Mesendoderm (in vitro differentiated cells): ENCODE measurements at regions not wholly inside any gene's neighbourhood (a gene's known extent, or its start where the extent isn't known, plus 50 kb on each side); places are given as distances from the start of the nearest gene placed in this dataset.

Experiments
- DNase-seq: peaks from one replicate; pipeline ENCODE4 v3.0.0; 2013
- H2AK5ac ChIP-seq: 2 replicates; pipeline ENCODE4 v1.6.1; 2013; ENCODE audit warnings: low read length, inconsistent platforms
- H2BK120ac ChIP-seq: 2 replicates; pipeline ENCODE4 v1.6.1; 2013; ENCODE audit warnings: low read depth, mild to moderate bottlenecking, low read length, moderate library complexity, mixed read lengths
- H2BK15ac ChIP-seq: replicated peaks from 2 replicates; pipeline ENCODE4 v1.6.1; 2013; ENCODE audit warnings: low read depth, mild to moderate bottlenecking, moderate library complexity
- H2BK5ac ChIP-seq: 2 replicates; pipeline ENCODE4 v1.6.1; 2013; ENCODE audit warnings: low read length, inconsistent platforms
- H3K18ac ChIP-seq: 2 replicates; pipeline ENCODE4 v1.6.1; 2013; ENCODE audit warnings: mild to moderate bottlenecking, low read length, mixed read lengths
- H3K23ac ChIP-seq: one replicate; pipeline ENCODE4 v1.6.1; 2013; ENCODE audit warnings: low read length
- H3K27ac ChIP-seq: 2 replicates; pipeline ENCODE4 v1.5.1; 2013; ENCODE audit warnings: low read depth, mild to moderate bottlenecking, inconsistent platforms, low read length, moderate library complexity
- H3K27me3 ChIP-seq: 2 replicates; pipeline ENCODE4 v1.6.1; 2013; ENCODE audit warnings: low read length, control low read depth, mild to moderate bottlenecking, inconsistent platforms; ENCODE audit not compliant: insufficient read depth, poor library complexity
- H3K36me3 ChIP-seq: 2 replicates; pipeline ENCODE4 v1.6.1; 2013; ENCODE audit warnings: low read length, inconsistent platforms; ENCODE audit not compliant: control insufficient read depth, insufficient read depth
- H3K4ac ChIP-seq: one replicate; pipeline ENCODE4 v1.6.1; 2013; ENCODE audit warnings: low read depth, mild to moderate bottlenecking, low read length, moderate library complexity
- H3K4me1 ChIP-seq: 2 replicates; pipeline ENCODE4 v1.6.1; 2013; ENCODE audit warnings: low read depth, low read length, inconsistent platforms; ENCODE audit not compliant: control insufficient read depth
- H3K4me2 ChIP-seq: 2 replicates; pipeline ENCODE4 v1.6.1; 2013; ENCODE audit warnings: low read length
- H3K4me3 ChIP-seq: 2 replicates; pipeline ENCODE4 v1.5.1; 2013; ENCODE audit warnings: mild to moderate bottlenecking, low read length
- H3K56ac ChIP-seq: one replicate; pipeline ENCODE4 v1.6.1; 2013; ENCODE audit warnings: low read length
- H3K79me1 ChIP-seq: 2 replicates; pipeline ENCODE4 v1.6.1; 2013; ENCODE audit warnings: low read length, inconsistent platforms
- H3K79me2 ChIP-seq: 2 replicates; pipeline ENCODE4 v1.6.1; 2013; ENCODE audit warnings: mild to moderate bottlenecking, low read length; ENCODE audit not compliant: control insufficient read depth, insufficient read depth
- H3K9ac ChIP-seq: 2 replicates; pipeline ENCODE4 v1.6.1; 2013; ENCODE audit warnings: low read length, inconsistent platforms
- H4K5ac ChIP-seq: one replicate; pipeline ENCODE4 v1.6.1; 2013; ENCODE audit warnings: low read length
- H4K8ac ChIP-seq: one replicate; pipeline ENCODE4 v1.6.1; 2013; ENCODE audit warnings: low read depth, mild to moderate bottlenecking, control low read depth, low read length, moderate library complexity
- WGBS: extraction: QIAGEN DNeasy Blood & Tissue Kit; methylation state at CpG from one replicate; pipeline ENCODE4 v1.1.7; 2013; ENCODE audit warnings: low lambda C conversion rate, missing lambda C conversion rate; ENCODE audit not compliant: insufficient coverage; ENCODE audit errors: extremely low coverage; 5-methylcytosine and 5-hydroxymethylcytosine counted together

- H3K27me3 ChIP-seq = no peaks in the 10 kb centered on the region
- no CpG with 5 or more reads among the region's 9 CpGs for WGBS
- no peaks in the 10 kb centered on the region for H3K79me1 ChIP-seq
- H3K79me2 ChIP-seq = peaks cover 11% of the 10 kb centered on the region
- no peak overlapping the region for H3K4ac ChIP-seq
- DNase-seq = no peak
- no peak overlapping the region for H3K23ac ChIP-seq
- H4K8ac ChIP-seq = no peak overlapping the region
- H3K27ac ChIP-seq = peak overlapping the region; percentile 79
- H3K36me3 ChIP-seq = no peaks in the 10 kb centered on the region
- H2AK5ac ChIP-seq = no peak overlapping the region
- no peak overlapping the region for H2BK5ac ChIP-seq
- H3K18ac ChIP-seq = no peak overlapping the region
- no peak overlapping the region for H3K4me2 ChIP-seq
- peak overlapping the region; percentile 91 for H3K56ac ChIP-seq
- peak overlapping the region; percentile 95 for H3K9ac ChIP-seq
- no peak overlapping the region for H2BK120ac ChIP-seq
- H4K5ac ChIP-seq = no peak overlapping the region
- H2BK15ac ChIP-seq = no peak overlapping the region
- H3K4me1 ChIP-seq = no peaks in the 10 kb centered on the region
- no peak overlapping the region for H3K4me3 ChIP-seq
These were observed 114.3 kb upstream of the BTN3A2 start for GRCh38 chr6:26250698-26251044.

GRCh38 chr6:26251354-26252076 is 113.5 kb upstream of the BTN3A2 start:
- no peak overlapping the region for H4K8ac ChIP-seq
- H3K9ac ChIP-seq = peak overlapping the region; percentile 94
- no peak overlapping the region for H2BK5ac ChIP-seq
- peak overlapping the region; percentile 87 for H3K4me2 ChIP-seq
- no peak overlapping the region for H3K18ac ChIP-seq
- no peak overlapping the region for H2AK5ac ChIP-seq
- H3K79me1 ChIP-seq = no peaks in the 10 kb centered on the region
- no peaks in the 10 kb centered on the region for H3K27me3 ChIP-seq
- H3K23ac ChIP-seq = no peak overlapping the region
- peak overlapping the region; percentile 93 for H3K56ac ChIP-seq
- DNase-seq = peak; percentile 98
- no peaks in the 10 kb centered on the region for H3K36me3 ChIP-seq
- no peak overlapping the region for H4K5ac ChIP-seq
- H2BK15ac ChIP-seq = no peak overlapping the region
- WGBS = no CpG with 5 or more reads among the region's 32 CpGs
- no peak overlapping the region for H3K4ac ChIP-seq
- H3K79me2 ChIP-seq = peaks cover 11% of the 10 kb centered on the region
- peak overlapping the region; percentile 67 for H3K27ac ChIP-seq
- H3K4me3 ChIP-seq = peak overlapping the region; percentile 98
- H2BK120ac ChIP-seq = no peak overlapping the region
- H3K4me1 ChIP-seq = no peaks in the 10 kb centered on the region

GRCh38 chr6:26252077-26252472 is 112.9 kb upstream of the BTN3A2 start:
- Histone ChIP-seq H4K8ac (no peak overlapping the region), H2BK120ac (no peak overlapping the region), H3K56ac (peak overlapping the region; percentile 93), H2BK15ac (no peak overlapping the region), H3K4me3 (peak overlapping the region; percentile 98), H3K4ac (no peak overlapping the region), H3K79me1 (no peaks in the 10 kb centered on the region), H3K27ac (peak overlapping the region; percentile 67), H3K79me2 (peaks cover 11% of the 10 kb centered on the region), H3K18ac (no peak overlapping the region), H3K9ac (peak overlapping the region; percentile 94), H3K27me3 (no peaks in the 10 kb centered on the region), H3K23ac (no peak overlapping the region), H3K4me2 (peak overlapping the region; percentile 87), H2AK5ac (no peak overlapping the region), H3K36me3 (no peaks in the 10 kb centered on the region), H4K5ac (no peak overlapping the region), H2BK5ac (no peak overlapping the region), H3K4me1 (no peaks in the 10 kb centered on the region)
- no CpG with 5 or more reads among the region's 5 CpGs for WGBS
- DNase-seq = no peak

- H3K27me3 ChIP-seq = no peaks in the 10 kb centered on the region
- no peak overlapping the region for H3K4me3 ChIP-seq
- no peak overlapping the region for H4K5ac ChIP-seq
These were observed 110.3 kb upstream of the BTN3A2 start for GRCh38 chr6:26254724-26255123.

GRCh38 chr6:26257272-26257671 is 107.7 kb upstream of the BTN3A2 start:
- Histone ChIP-seq H3K4ac (no peak overlapping the region), H3K9ac (no peak overlapping the region), H2BK15ac (no peak overlapping the region), H3K27ac (no peak overlapping the region), H2AK5ac (no peak overlapping the region), H3K27me3 (no peaks in the 10 kb centered on the region), H3K79me2 (peaks cover 5% of the 10 kb centered on the region), H3K4me3 (no peak overlapping the region), H3K79me1 (no peaks in the 10 kb centered on the region), H3K4me2 (no peak overlapping the region), H3K18ac (no peak overlapping the region), H3K36me3 (no peaks in the 10 kb centered on the region), H2BK5ac (no peak overlapping the region), H2BK120ac (no peak overlapping the region), H3K4me1 (no peaks in the 10 kb centered on the region), H3K23ac (no peak overlapping the region), H4K5ac (no peak overlapping the region), H3K56ac (no peak overlapping the region), H4K8ac (no peak overlapping the region)
- no peak for DNase-seq
- no CpG with 5 or more reads among the region's 7 CpGs for WGBS

More at GRCh38 chr6:26254724-26255123, 110.3 kb upstream of the BTN3A2 start:
- H3K9ac ChIP-seq = no peak overlapping the region
- no peak overlapping the region for H3K18ac ChIP-seq
- peaks cover 11% of the 10 kb centered on the region for H3K79me2 ChIP-seq
- no peaks in the 10 kb centered on the region for H3K79me1 ChIP-seq
- H3K56ac ChIP-seq = peak overlapping the region; percentile 10
- WGBS = no CpG with 5 or more reads among the region's 4 CpGs
- no peaks in the 10 kb centered on the region for H3K4me1 ChIP-seq
- H3K4me2 ChIP-seq = no peak overlapping the region
- no peak overlapping the region for H3K4ac ChIP-seq
- H2BK15ac ChIP-seq = no peak overlapping the region
- no peak for DNase-seq
- H2AK5ac ChIP-seq = no peak overlapping the region
- no peak overlapping the region for H2BK5ac ChIP-seq
- no peak overlapping the region for H4K8ac ChIP-seq
- H3K36me3 ChIP-seq = no peaks in the 10 kb centered on the region
- H2BK120ac ChIP-seq = no peak overlapping the region
- no peak overlapping the region for H3K27ac ChIP-seq
- H3K23ac ChIP-seq = no peak overlapping the region
